ENCODE measurements at regions not wholly inside any gene's neighbourhood (a gene's known extent, or its start where the extent isn't known, plus 50 kb on each side); places are given as distances from the start of the nearest gene placed in this dataset.
A peak's percentile ranks its signal among the peaks of the same experiment; 100 is the strongest.

- no peak for DNase-seq (ENCODE audit: low read depth)
- no peak for TF ChIP-seq CTCF (IDR thresholded peaks at IDR 0.05; ENCODE audit: low read depth, low read length, missing control alignments)
- no peak overlapping the region for H3K4me3 ChIP-seq (ENCODE audit: low read depth, low read length)
Observed at GRCh38 chr5:34571677-34572041, 84.5 kb upstream of the RAI14 start.

GRCh38 chr5:34574936-34575467, 81.1 kb upstream of the RAI14 start:
- no peak for DNase-seq (ENCODE audit: low read depth)
- TF ChIP-seq CTCF (IDR thresholded peaks at IDR 0.05; ENCODE audit: low read depth, low read length, missing control alignments), result no peak

GRCh38 chr5:34576891-34577666, 79.0 kb upstream of the RAI14 start:
- H3K4me3 ChIP-seq (ENCODE audit: low read depth, low read length), result no peak overlapping the region
- TF ChIP-seq CTCF (IDR thresholded peaks at IDR 0.05; ENCODE audit: low read depth, low read length, missing control alignments), result no peak
- DNase-seq (ENCODE audit: low read depth), result no peak

More at GRCh38 chr5:34574936-34575467, 81.1 kb upstream of the RAI14 start:
- H3K4me3 ChIP-seq (ENCODE audit: low read depth, low read length), result no peak overlapping the region

GRCh38 chr5:34578962-34579361, 77.2 kb upstream of the RAI14 start:
- no peak for TF ChIP-seq CTCF (IDR thresholded peaks at IDR 0.05; ENCODE audit: low read depth, low read length, missing control alignments)
- H3K4me3 ChIP-seq (ENCODE audit: low read depth, low read length), result no peak overlapping the region
- DNase-seq (ENCODE audit: low read depth), result no peak

- no peak for DNase-seq (ENCODE audit: low read depth)
- TF ChIP-seq CTCF (IDR thresholded peaks at IDR 0.05; ENCODE audit: low read depth, low read length, missing control alignments), result no peak
- H3K4me3 ChIP-seq (ENCODE audit: low read depth, low read length), result no peak overlapping the region
Observed at GRCh38 chr5:34580983-34581382, 75.1 kb upstream of the RAI14 start.

GRCh38 chr5:34582371-34582770, 73.8 kb upstream of the RAI14 start:
- DNase-seq (ENCODE audit: low read depth), result no peak
- TF ChIP-seq CTCF (IDR thresholded peaks at IDR 0.05; ENCODE audit: low read depth, low read length, missing control alignments), result peak; percentile 11
- H3K4me3 ChIP-seq (ENCODE audit: low read depth, low read length), result no peak overlapping the region

- TF ChIP-seq CTCF (IDR thresholded peaks at IDR 0.05; ENCODE audit: low read depth, low read length, missing control alignments), result no peak
- H3K4me3 ChIP-seq (ENCODE audit: low read depth, low read length), result no peak overlapping the region
- no peak for DNase-seq (ENCODE audit: low read depth)
Observed at GRCh38 chr5:34583167-34583566, 73.0 kb upstream of the RAI14 start.

Data from GM12864 (cell line).